RKO (cell line): ENCODE measurements at regions not wholly inside any gene's neighbourhood (a gene's known extent, or its start where the extent isn't known, plus 50 kb on each side); places are given as distances from the start of the nearest gene placed in this dataset.
"Not testable (repeated sequence)": the region's sequence is repeated elsewhere in the genome, so short reads cannot be mapped to it uniquely, and the experiment has no call there.

Experiments
- DNase-seq: peaks from one replicate; pipeline ENCODE4 v3.0.0-alpha.2; 2016; ENCODE audit warnings: low spot score

- no peak for DNase-seq
These were observed 128.5 kb upstream of the VKORC1L1 start for GRCh38 chr7:65744406-65744805.

GRCh38 chr7:65746398-65746669 is 126.5 kb upstream of the VKORC1L1 start:
- peak; percentile 38 for DNase-seq

GRCh38 chr7:65749039-65749438 is 123.8 kb upstream of the VKORC1L1 start:
- DNase-seq, result no peak

- no peak for DNase-seq
These were observed 123.4 kb upstream of the VKORC1L1 start for GRCh38 chr7:65749518-65749917.

GRCh38 chr7:65750511-65751344 is 122.1 kb upstream of the VKORC1L1 start:
- DNase-seq, result peak; percentile 88

GRCh38 chr7:65754070-65754469 is 118.8 kb upstream of the VKORC1L1 start:
- DNase-seq, result not testable (repeated sequence)

GRCh38 chr7:65758991-65759390 is 113.9 kb upstream of the VKORC1L1 start:
- DNase-seq, result not testable (repeated sequence)

GRCh38 chr7:65762712-65763111 is 110.2 kb upstream of the VKORC1L1 start:
- DNase-seq, result peak; percentile 35

GRCh38 chr7:65763114-65763513 is 109.8 kb upstream of the VKORC1L1 start:
- not testable (repeated sequence) for DNase-seq

GRCh38 chr7:65770473-65771225 is 102.2 kb upstream of the VKORC1L1 start:
- DNase-seq, result peak; percentile 93

GRCh38 chr7:65771226-65771569 is 101.7 kb upstream of the VKORC1L1 start:
- DNase-seq, result not testable (repeated sequence)

GRCh38 chr7:65776677-65777076 is 96.2 kb upstream of the VKORC1L1 start:
- not testable (repeated sequence) for DNase-seq

- DNase-seq, result not testable (repeated sequence)
These were observed 82.9 kb upstream of the VKORC1L1 start for GRCh38 chr7:65789943-65790342.

GRCh38 chr7:65791788-65792187 is 81.1 kb upstream of the VKORC1L1 start:
- not testable (repeated sequence) for DNase-seq

GRCh38 chr7:65792726-65793125 is 80.1 kb upstream of the VKORC1L1 start:
- not testable (repeated sequence) for DNase-seq

GRCh38 chr7:65794671-65795391 is 78.0 kb upstream of the VKORC1L1 start:
- DNase-seq, result not testable (repeated sequence)

- DNase-seq, result not testable (repeated sequence)
These were observed 77.5 kb upstream of the VKORC1L1 start for GRCh38 chr7:65795392-65795716.

GRCh38 chr7:65796205-65796604 is 76.7 kb upstream of the VKORC1L1 start:
- DNase-seq, result no peak

GRCh38 chr7:65797086-65797485 is 75.8 kb upstream of the VKORC1L1 start:
- DNase-seq, result not testable (repeated sequence)

GRCh38 chr7:65797566-65797965 is 75.3 kb upstream of the VKORC1L1 start:
- not testable (repeated sequence) for DNase-seq

GRCh38 chr7:65798111-65799075 is 74.5 kb upstream of the VKORC1L1 start:
- peak; percentile 55 for DNase-seq

GRCh38 chr7:65800191-65800590 is 72.7 kb upstream of the VKORC1L1 start:
- not testable (repeated sequence) for DNase-seq
